ENCODE measurements at regions not wholly inside any gene's neighbourhood (a gene's known extent, or its start where the extent isn't known, plus 50 kb on each side); places are given as distances from the start of the nearest gene placed in this dataset.

GRCh38 chr2:234850818-234851217 lies 101.0 kb upstream of the SH3BP4 start:
- Histone ChIP-seq H3K27ac (ENCODE audit: insufficient read depth, low read length) (no peak overlapping the region), H3K27me3 (ENCODE audit: control insufficient read depth, insufficient read depth, low read length) (no peaks in the 10 kb centered on the region), H3K9me3 (ENCODE audit: control insufficient read depth, insufficient read depth, low read depth, low read length) (no peaks in the 10 kb centered on the region), H3K4me3 (replicated peaks in 1 of 4; ENCODE audit: control extremely low read depth in 1 of 4, insufficient read depth in 1 of 4, low read depth in 3 of 4, low read length in 4 of 4) (no peak overlapping the region), H3K79me2 (ENCODE audit: control insufficient read depth, insufficient read depth, low read length) (no peaks in the 10 kb centered on the region), H3K4me1 (ENCODE audit: control insufficient read depth, extremely low read depth, insufficient read depth, low read length) (no peaks in the 10 kb centered on the region), H3K9ac (ENCODE audit: insufficient read depth, low read length) (no peak overlapping the region), H2AFZ (ENCODE audit: low read length) (no peak overlapping the region), H4K20me1 (ENCODE audit: control insufficient read depth, extremely low read depth, insufficient read depth, low read length) (no peaks in the 10 kb centered on the region), H3K36me3 (ENCODE audit: control insufficient read depth, insufficient read depth, low read length) (no peaks in the 10 kb centered on the region), H3K4me2 (ENCODE audit: extremely low read depth, insufficient read depth, low read length) (no peak overlapping the region)
- no peak for DNase-seq (ENCODE audit: low read depth in 2 of 2)
- TF ChIP-seq EZH2 (IDR thresholded peaks at IDR 0.05; ENCODE audit: low read length, missing control alignments): no peak
- TF ChIP-seq, protein P1, sequence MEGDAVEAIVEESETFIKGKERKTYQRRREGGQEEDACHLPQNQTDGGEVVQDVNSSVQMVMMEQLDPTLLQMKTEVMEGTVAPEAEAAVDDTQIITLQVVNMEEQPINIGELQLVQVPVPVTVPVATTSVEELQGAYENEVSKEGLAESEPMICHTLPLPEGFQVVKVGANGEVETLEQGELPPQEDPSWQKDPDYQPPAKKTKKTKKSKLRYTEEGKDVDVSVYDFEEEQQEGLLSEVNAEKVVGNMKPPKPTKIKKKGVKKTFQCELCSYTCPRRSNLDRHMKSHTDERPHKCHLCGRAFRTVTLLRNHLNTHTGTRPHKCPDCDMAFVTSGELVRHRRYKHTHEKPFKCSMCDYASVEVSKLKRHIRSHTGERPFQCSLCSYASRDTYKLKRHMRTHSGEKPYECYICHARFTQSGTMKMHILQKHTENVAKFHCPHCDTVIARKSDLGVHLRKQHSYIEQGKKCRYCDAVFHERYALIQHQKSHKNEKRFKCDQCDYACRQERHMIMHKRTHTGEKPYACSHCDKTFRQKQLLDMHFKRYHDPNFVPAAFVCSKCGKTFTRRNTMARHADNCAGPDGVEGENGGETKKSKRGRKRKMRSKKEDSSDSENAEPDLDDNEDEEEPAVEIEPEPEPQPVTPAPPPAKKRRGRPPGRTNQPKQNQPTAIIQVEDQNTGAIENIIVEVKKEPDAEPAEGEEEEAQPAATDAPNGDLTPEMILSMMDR (conservative IDR thresholded peaks at IDR 0.05 in 1 of 2, IDR thresholded peaks at IDR 0.05 in 1 of 2; ENCODE audit: low read depth in 1 of 2, low read length in 2 of 2): no peak

GRCh38 chr2:234849678-234850077 lies 102.1 kb upstream of the SH3BP4 start:
- Histone ChIP-seq H3K79me2 (ENCODE audit: control insufficient read depth, insufficient read depth, low read length) (no peaks in the 10 kb centered on the region), H2AFZ (ENCODE audit: low read length) (no peak overlapping the region), H3K4me1 (ENCODE audit: control insufficient read depth, extremely low read depth, insufficient read depth, low read length) (no peaks in the 10 kb centered on the region), H3K4me3 (replicated peaks in 1 of 4; ENCODE audit: control extremely low read depth in 1 of 4, insufficient read depth in 1 of 4, low read depth in 3 of 4, low read length in 4 of 4) (no peak overlapping the region), H3K9me3 (ENCODE audit: control insufficient read depth, insufficient read depth, low read depth, low read length) (no peaks in the 10 kb centered on the region), H3K27me3 (ENCODE audit: control insufficient read depth, insufficient read depth, low read length) (no peaks in the 10 kb centered on the region), H3K36me3 (ENCODE audit: control insufficient read depth, insufficient read depth, low read length) (no peaks in the 10 kb centered on the region), H3K4me2 (ENCODE audit: extremely low read depth, insufficient read depth, low read length) (no peak overlapping the region), H3K27ac (ENCODE audit: insufficient read depth, low read length) (no peak overlapping the region), H4K20me1 (ENCODE audit: control insufficient read depth, extremely low read depth, insufficient read depth, low read length) (no peaks in the 10 kb centered on the region), H3K9ac (ENCODE audit: insufficient read depth, low read length) (no peak overlapping the region)
- TF ChIP-seq, protein P1 (conservative IDR thresholded peaks at IDR 0.05 in 1 of 2, IDR thresholded peaks at IDR 0.05 in 1 of 2; ENCODE audit: low read depth in 1 of 2, low read length in 2 of 2): no peak
- TF ChIP-seq EZH2 (IDR thresholded peaks at IDR 0.05; ENCODE audit: low read length, missing control alignments): no peak
- DNase-seq (ENCODE audit: low read depth in 2 of 2): no peak

DNA sequence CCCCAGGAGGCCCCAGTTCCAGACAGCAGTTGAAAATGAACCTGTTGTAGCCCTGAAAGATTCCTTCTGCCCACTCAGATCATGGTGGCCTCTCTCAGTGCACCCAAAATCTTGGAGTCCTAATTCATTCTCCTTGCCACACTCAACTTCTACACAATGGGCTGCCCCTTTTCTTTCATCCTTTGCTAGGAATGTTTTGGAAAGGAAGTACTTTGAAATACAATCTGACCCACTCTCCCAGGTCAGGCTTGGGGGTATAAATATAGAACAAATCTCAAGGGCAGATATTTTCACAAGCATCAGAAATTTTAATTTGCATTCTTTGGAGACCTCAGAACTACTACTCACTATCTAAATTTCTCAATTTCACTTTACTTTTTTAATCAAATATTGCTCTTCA lies 103.2 kb upstream of the SH3BP4 start:
- Histone ChIP-seq H3K27me3 (ENCODE audit: control insufficient read depth, insufficient read depth, low read length) (no peaks in the 10 kb centered on the region), H3K4me3 (replicated peaks in 1 of 4; ENCODE audit: control extremely low read depth in 1 of 4, insufficient read depth in 1 of 4, low read depth in 3 of 4, low read length in 4 of 4) (no peak overlapping the region), H3K9me3 (ENCODE audit: control insufficient read depth, insufficient read depth, low read depth, low read length) (no peaks in the 10 kb centered on the region), H3K9ac (ENCODE audit: insufficient read depth, low read length) (no peak overlapping the region), H3K4me2 (ENCODE audit: extremely low read depth, insufficient read depth, low read length) (no peak overlapping the region), H2AFZ (ENCODE audit: low read length) (no peak overlapping the region), H3K36me3 (ENCODE audit: control insufficient read depth, insufficient read depth, low read length) (no peaks in the 10 kb centered on the region), H4K20me1 (ENCODE audit: control insufficient read depth, extremely low read depth, insufficient read depth, low read length) (no peaks in the 10 kb centered on the region), H3K27ac (ENCODE audit: insufficient read depth, low read length) (no peak overlapping the region), H3K4me1 (ENCODE audit: control insufficient read depth, extremely low read depth, insufficient read depth, low read length) (no peaks in the 10 kb centered on the region), H3K79me2 (ENCODE audit: control insufficient read depth, insufficient read depth, low read length) (no peaks in the 10 kb centered on the region)
- TF ChIP-seq, protein P1 (conservative IDR thresholded peaks at IDR 0.05 in 1 of 2, IDR thresholded peaks at IDR 0.05 in 1 of 2; ENCODE audit: low read depth in 1 of 2, low read length in 2 of 2): no peak
- TF ChIP-seq EZH2 (IDR thresholded peaks at IDR 0.05; ENCODE audit: low read length, missing control alignments): no peak
- DNase-seq (ENCODE audit: low read depth in 2 of 2): no peak
